Esophagus squamous epithelium (tissue), 4 donors: ENCODE measurements at regions not wholly inside any gene's neighbourhood (a gene's known extent, or its start where the extent isn't known, plus 50 kb on each side); places are given as distances from the start of the nearest gene placed in this dataset.

ENCODE experiments used
- CTCF ChIP-seq, 6 experiments: fragments of 450-650 bp in 4 of 6; fragments of 200-600 bp in 2 of 6; sonication (generic) in 2 of 6; IDR thresholded peaks; one replicate each; pipeline ENCODE4 v1.5.1; 2016 to 2019; ENCODE audit warnings: antibody characterized with exemption in 6 of 6, mild to moderate bottlenecking in 4 of 6, moderate library complexity in 4 of 6
- POLR2A ChIP-seq, 4 donors: fragments of 450-650 bp; IDR thresholded peaks; one replicate each; pipeline ENCODE4 v1.6.1; 2017; ENCODE audit warnings: antibody characterized with exemption in 4 of 4, mild to moderate bottlenecking in 4 of 4, moderate library complexity in 3 of 4

- peak; percentile 63 to 96 (median 87) for TF ChIP-seq CTCF (IDR thresholded peaks at IDR 0.05)
- TF ChIP-seq POLR2A (IDR thresholded peaks at IDR 0.05), result no peak
Observed at GRCh38 chr11:69918938-69919650, 99.9 kb upstream of the FGF3 start.
